Cerebellar cortex (tissue), 1 donor: ENCODE measurements at regions not wholly inside any gene's neighbourhood (a gene's known extent, or its start where the extent isn't known, plus 50 kb on each side); places are given as distances from the start of the nearest gene placed in this dataset.
"Not testable (repeated sequence)": the region's sequence is repeated elsewhere in the genome, so short reads cannot be mapped to it uniquely, and the experiment has no call there.

ENCODE experiments used
- DNase-seq: peaks from one replicate; pipeline ENCODE4 v3.0.0-alpha.2; 2015; ENCODE audit warnings: low spot score

DNA sequence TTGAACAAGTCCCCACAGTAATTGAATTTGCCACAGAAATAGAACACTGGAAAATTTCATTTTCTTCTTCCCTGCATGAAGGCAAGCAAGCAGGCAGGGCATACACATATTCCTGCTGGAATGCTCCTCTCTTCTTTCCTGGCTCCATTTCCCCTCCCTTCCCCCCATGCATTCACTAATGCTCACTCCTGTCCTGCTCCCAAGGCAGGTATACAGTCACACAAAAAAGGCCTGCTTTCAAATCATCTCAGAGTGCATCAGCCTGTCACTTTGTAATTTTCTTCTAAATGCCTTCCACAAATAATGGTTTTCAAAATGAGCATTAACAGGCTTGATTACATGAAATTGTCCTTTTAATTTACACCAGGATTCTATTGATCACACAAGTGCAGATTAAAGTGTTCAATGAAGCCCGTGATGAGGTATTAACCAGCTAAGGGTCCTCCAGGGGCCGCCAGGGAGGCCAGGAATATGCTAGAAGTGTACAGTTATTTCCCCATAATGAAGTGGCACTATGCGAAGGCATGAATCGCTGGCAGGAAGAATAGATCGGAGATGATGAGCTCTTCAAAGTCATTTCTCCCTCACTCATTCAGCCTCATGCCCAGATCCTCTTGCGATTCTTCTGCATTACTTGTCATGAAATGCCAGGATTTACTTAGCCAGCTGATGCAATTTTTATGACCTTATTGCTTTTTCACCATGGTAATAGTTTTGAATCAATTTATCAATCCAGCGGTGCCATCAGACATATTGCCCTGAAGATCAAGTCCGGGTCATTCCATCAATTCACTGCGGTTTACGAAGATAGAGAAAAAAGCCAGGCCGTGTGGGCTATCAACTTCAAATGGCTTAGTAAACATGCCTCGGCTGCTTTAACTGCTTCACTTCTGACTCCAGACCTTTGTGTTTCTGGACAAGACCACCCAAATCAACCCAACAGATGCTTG is 243.5 kb downstream of the GPAT3 start:
- no peak for DNase-seq

DNA sequence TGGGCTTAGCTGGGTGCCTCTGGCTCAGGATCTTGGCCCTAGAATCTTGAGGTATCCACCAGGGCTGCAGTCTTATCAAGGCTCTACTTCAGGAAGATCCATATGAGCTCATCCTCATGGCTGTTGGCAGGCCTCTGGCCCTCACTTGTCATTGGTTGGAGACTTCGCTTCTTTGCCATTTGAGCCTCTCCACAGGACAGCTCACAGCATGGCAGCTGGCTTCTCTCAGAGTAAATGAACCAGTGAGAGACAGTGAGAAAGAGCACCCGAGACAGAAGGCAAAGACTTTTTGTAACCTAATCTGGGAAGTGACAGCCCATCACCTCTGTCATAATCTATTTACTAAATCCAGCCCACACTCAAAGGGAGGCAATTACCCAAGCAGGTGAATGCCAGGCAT is 236.8 kb downstream of the GPAT3 start:
- DNase-seq, result no peak

GRCh38 chr4:83771113-83771705 is 235.3 kb downstream of the GPAT3 start:
- peak; percentile 26 for DNase-seq

DNA sequence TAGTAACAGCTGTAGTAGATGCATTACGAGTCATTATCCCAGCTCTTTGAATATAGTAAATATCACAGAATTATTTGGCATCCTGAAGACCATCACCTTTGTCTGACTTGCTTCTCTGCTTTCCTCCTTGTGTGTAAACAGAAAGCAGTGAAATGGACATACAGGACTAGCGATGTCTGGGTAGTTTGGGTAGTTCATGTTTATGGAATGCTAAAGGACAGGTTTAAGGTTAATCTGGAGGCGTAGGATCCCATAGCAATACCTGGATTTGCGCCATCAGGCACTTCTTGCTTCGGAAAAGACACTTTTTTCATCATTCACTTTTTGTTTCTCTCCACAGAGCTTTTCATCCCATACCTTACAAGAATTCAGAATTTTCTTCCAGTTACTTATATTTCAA is 232.2 kb downstream of the GPAT3 start:
- no peak for DNase-seq

DNA sequence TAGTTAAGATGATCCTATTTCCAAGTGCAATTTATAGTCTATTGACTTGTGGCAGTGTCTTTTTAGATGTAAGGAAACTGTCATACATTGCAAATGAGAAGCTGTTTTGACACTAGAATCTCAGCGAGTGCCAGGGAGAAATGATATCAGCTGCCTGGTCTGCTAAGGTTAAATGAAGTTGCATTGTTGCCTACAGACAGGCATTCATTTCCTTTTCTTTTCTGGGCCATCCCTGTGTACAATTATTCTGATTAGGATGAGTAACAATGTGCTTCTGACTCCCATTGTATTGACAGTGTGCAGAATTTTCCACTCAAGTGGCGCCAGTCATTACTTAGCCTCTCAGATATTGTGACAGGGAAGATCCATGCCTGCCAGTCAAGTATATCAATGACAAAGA is 231.2 kb downstream of the GPAT3 start:
- no peak for DNase-seq

GRCh38 chr4:83759611-83760010 is 223.7 kb downstream of the GPAT3 start:
- DNase-seq, result no peak

GRCh38 chr4:83758285-83758684 is 222.4 kb downstream of the GPAT3 start:
- no peak for DNase-seq

- DNase-seq, result no peak
Observed at GRCh38 chr4:83757121-83757621, 221.3 kb downstream of the GPAT3 start.

- DNase-seq, result no peak
Observed at GRCh38 chr4:83753260-83753659, 217.4 kb downstream of the GPAT3 start.

DNA sequence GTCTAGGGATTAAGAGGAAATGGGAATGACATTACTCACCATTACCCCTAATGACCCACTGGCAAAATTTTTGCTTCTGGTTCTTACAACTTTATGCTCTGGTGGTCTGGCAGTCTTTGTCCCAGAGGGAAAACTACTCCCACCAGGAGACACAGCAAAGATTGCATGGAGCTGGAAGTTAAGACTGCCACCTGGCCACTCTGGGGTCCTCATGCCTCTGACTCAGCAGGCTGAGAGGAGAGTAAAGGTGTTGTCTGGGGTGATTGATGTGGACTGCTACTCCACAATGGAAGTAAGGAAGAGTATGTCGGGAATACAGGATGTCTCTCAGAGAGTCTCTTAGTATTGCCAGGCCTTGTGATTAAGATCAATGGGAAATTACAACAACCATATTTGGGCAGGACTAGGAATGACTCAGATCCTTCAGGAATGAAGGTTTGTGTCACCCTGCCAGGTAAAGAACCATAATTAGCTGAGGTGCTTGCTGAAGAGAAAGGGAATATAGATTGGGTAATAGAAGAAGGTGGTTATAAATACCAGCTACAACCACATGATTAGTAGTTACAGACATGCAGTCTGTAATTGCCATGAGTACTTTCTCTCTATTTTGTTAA is 215.5 kb downstream of the GPAT3 start:
- DNase-seq, result no peak

DNA sequence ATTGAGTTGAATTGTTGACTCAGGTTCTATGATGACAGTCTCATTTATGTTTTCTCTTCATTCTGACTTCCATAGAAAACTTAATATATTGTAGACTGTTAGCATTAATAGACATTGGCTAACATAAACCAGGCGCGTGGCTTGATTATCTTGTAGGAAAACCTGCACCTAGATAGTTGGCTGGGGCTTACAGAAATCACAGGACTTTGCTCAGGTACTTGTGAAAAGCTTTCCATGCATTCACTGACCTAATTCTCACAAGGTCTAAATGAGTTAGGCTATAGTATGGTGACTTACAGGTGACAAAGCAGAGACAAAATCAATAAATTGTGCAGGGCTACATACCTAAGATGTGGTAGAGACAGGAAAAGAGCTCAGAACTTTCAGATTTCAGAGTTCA is 212.8 kb downstream of the GPAT3 start:
- DNase-seq, result no peak

GRCh38 chr4:83738895-83739294 is 203.0 kb downstream of the GPAT3 start:
- DNase-seq, result no peak

DNA sequence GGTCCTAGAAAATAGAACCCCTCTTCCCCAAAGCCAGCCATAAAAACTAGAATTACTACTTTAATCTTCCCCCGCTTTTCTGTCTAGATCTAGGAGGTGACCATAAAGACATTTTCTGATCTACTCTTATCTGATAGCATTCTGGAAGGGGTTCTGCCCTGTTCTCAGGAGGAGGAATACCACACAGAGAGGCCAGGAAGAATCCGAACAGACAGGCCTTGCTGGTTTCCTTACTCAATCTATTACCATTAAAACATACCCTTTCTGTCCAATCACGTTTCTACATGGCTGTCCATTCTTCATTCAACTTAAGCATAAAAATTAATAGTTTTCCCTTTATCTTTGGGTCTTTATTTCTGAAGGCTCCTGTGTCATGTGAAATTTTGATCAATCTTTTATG is 198.7 kb downstream of the GPAT3 start:
- no peak for DNase-seq

DNA sequence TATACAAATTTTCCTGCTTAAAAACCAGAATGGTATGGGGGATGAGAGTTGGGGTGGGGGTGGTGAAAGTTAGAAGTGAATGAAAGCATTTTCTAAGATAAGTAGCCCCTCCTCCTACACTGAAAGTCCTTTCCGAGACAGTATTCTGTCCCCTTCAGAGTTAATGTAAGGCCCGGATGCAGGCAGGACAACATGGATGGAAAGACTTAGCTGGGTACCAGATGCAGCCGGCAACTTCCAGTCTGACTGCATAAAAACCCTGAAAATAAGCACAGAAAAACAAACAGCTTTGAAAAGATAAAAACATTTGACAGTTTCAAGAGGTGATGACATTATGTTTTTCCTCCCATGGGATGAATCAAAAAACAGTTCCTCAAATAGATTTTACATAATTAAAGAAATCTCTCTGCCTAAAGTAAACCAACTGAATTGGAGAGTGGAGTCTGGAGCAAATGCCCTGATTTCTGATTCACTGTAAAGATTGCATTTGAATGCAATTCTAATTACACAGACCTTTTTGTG is 196.3 kb downstream of the GPAT3 start:
- no peak for DNase-seq

GRCh38 chr4:83731609-83732008 is 195.7 kb downstream of the GPAT3 start:
- DNase-seq, result no peak

- DNase-seq, result not testable (repeated sequence)
Observed at GRCh38 chr4:83730958-83731357, 195.1 kb downstream of the GPAT3 start.

- no peak for DNase-seq
Observed at GRCh38 chr4:83728191-83728590, 192.3 kb downstream of the GPAT3 start.

DNA sequence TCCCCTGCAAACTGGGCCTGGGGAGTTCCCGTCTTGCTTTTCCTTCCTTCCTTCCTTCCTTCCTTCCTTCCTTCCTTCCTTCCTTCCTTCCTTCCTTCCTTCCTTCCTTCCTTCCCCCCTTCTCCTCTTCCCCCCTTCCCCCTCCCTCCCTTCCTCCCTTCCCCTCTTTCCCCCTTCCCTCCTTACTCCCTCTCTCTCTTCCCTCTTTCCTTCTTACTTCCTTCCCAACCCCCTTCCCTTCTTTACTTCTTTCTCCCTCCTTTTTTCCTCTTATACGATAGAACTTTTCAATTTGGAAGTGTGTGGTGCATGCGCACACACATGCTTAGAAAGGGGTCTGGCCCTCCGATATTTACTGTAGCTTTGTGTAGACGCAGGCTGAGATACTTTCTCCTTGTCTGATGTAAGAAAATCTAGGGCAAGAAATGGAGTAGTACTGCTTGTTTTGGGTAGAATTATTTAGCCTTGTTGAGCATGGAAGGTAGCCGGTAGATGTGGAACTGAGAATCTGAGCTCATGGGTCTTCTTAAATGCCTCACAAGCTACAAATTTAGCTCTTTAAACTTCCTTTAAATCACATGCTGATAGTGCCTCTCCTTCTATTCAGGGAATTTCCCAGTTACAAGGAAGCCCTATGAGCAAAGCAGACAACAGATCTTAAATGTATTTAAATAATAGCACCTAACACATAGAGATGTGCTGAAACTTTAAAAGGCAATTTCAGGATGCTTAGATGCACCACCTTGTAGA is 189.6 kb downstream of the GPAT3 start:
- DNase-seq, result no peak

- DNase-seq, result no peak
Observed at GRCh38 chr4:83724485-83725335, 188.8 kb downstream of the GPAT3 start.

GRCh38 chr4:83723609-83724008 is 187.7 kb downstream of the GPAT3 start:
- DNase-seq, result no peak

GRCh38 chr4:83722730-83723269 is 186.9 kb downstream of the GPAT3 start:
- no peak for DNase-seq
